Stimulated activated CD4-positive, alpha-beta T cell treated with anti-CD3 and anti-CD28 coated beads, Interleukin-1b, Interleukin-23, amount 100 ng/mL, for 24 hours (primary cell): ENCODE measurements at regions not wholly inside any gene's neighbourhood (a gene's known extent, or its start where the extent isn't known, plus 50 kb on each side); places are given as distances from the start of the nearest gene placed in this dataset.
"Not testable (repeated sequence)": the region's sequence is repeated elsewhere in the genome, so short reads cannot be mapped to it uniquely, and the experiment has no call there.

Experiments used
- DNase-seq, 4 experiments: peaks; one replicate each; pipeline ENCODE4 v3.0.0-alpha.2; 2020; ENCODE audit warnings: low read depth in 4 of 4, low spot score in 1 of 4

DNA sequence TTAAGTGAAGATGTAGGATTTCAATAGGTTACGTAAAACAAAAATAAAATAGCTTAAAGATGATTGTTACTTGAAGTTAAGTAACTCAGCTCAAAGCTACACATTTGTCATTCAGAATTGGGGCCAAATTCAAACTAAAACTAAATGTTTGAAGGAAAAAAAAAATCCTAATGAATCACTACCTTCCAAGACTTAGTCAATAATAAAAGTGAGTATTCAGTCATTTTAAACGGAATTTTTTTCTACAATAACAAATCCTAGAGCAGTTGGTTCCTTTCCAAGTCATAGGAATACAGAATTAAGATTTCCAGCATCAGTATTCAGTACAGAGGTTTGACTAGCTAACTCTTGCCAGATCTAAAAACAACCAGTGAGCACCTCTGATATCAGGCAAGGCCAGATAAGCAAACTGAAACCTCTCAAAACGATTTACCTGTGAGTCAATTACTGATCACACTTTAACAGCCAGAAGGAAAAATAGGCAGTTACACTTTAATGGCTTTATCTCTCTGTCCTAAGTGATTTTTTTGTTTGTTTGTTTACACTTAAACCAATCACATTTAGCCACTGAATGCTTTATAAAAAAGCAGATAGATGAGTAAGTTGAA, 669.8 kb upstream of the ANKRD30A start:
- DNase-seq, result no peak

DNA sequence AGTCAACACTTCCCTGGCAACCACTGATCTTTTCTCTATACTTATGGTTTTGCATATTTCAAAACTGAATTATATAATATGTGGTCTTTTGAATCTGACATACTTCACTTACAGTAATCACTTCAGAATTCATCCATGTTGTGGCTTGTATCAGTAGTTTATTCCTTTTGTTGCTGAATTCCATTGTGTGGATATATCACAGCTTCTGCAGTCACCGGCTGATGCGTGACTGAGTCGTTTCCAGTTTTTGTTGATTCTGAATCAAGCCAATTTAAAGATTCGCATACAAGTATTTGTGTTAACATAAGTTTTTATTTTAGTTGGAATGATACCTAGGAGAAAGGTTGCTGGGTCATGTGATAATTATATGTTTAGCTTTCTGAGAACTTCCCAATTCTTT, 672.5 kb upstream of the ANKRD30A start:
- no peak for DNase-seq

DNA sequence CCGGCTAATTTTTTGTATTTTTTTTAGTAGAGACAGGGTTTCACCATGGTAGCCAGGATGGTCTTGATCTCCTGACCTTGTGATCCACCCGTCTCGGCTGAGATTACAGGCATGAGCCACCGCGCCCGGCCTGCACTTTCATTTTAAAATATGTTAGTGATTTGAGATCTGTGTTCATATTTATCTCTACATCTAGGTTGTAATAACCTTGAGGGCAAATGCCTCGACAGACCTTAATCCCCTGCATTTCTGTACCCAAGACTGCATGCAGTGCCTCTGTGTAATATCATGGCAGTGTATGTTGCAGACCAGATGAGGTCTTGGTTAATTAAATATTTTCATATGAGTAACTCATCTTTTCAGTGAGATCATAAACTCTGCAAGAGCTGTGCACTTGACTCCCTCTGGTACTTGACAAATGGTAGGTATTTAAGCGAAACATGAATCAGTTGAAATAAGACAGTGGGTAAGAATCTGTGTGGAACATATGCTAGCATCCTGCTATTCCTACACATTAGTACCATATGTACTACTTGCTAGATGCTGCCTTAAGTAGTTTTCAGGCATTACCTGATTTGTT, 673.9 kb upstream of the ANKRD30A start:
- DNase-seq, result no peak

DNA sequence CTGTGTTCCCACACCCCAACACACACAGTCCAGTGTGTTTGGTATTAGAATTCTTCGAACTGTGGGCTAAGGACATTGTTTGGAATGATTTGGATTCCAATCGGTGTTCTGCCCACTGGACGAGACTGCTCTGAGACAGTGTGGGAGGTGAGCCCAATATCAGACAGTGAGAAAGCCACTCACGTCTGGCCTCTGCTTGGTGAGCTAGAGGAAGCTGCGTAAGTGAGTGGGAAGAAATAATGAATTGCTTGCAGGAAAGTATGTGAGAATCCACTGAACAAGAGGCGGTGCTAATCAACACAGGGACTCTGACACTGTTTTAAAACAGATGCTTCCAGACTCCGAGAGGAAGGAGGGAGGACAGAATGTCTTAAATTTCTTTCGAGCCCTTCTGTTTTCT, 675.0 kb upstream of the ANKRD30A start:
- no peak for DNase-seq

DNA sequence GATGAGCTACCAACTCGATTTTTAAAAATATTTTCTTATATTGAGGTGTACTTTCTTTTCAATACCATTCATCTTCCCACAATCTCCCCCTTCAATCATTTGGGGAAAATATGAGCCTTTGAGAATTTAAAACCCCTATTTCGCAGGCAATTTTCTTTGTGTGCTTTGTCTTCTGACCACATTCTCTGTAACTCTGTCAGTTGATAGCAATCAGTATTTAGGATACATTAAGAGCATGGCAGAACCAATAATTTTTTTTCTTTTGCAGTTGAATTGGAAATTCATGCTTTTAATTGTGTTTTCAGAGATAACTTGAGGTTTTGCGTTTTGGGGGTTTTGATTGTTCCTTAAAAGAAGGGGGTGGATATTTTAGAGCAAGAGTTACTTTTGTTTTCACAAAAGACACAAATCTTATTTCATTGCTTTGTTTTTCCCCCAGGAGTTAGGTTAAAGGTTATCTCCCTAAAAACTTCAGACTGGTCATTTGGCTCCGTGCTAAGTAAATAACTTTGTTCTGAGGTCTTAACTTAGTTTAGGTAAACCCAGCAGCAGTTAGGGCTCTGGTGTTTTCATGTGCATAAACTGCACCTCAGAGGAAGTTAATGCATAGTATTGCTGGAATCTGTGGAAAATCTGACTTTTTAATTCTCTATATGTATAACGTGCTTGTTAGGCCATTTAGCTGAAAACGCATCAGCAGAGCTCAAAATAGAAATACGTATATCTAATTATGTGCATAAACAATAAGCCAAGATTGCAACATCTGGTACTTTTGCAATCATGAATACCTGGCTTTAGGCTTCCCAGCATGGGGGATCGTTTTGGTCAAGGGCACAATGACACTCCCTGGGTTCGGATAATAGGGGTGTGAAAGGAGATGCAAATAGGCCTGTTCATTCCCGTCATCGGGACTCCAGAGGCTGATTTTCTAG, 676.4 kb upstream of the ANKRD30A start:
- DNase-seq, result no peak

DNA sequence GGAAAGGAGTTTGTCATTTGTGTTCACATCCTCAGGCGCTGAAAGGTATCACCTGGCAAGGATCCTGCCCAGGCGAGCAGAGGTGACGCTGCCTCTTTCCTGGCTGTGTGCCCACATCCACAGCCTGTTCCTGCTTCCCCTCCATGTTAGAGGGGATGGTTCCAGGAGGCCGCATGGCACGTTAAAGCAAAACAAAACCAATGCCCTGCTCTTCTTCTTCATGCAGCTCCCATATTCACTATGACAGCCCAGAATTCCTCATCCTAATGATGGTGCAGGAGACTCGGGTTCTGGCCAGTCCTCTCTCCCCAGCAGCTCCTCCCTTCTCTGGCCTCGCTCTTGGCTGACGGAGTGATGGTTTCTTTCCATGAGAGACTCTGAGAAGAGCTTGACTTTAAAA, 678.5 kb upstream of the ANKRD30A start:
- DNase-seq, result no peak

DNA sequence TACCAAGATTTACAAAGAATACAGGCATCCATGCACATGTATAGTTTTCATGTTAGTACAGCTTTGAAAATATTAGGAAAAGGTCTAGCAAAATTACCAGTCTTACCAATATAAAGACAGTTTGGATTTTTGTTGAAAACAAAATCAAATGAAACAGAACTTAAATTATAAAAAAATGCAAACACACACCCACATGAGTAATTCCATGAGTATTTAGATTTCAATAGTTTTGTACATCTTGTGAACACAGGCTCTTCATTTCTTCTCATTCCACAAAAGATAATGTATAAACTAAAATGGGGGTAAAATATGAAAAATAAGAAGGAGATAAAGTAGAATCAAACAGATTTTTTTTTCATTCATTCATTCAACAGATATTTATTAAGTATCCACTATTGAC, 682.2 kb upstream of the ANKRD30A start:
- no peak for DNase-seq

DNA sequence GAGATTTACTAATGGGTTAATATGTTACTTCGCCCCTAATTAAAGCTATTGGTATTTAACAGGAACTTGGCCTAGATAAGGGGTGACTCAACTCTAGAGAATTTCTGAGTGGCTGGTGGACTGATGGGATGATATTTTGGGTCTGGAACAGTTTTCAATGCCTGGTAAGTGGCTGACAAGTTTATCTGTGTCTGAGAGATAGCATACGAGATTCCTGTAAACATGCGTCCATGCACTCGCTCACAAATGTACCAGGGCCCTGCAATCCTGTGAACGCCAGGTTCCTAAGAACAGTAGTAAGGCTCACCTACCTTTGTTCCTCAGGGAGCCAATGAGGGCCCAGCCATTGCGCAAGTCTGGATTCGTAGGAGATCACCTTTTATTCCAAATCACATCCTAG, 683.8 kb upstream of the ANKRD30A start:
- DNase-seq, result no peak

DNA sequence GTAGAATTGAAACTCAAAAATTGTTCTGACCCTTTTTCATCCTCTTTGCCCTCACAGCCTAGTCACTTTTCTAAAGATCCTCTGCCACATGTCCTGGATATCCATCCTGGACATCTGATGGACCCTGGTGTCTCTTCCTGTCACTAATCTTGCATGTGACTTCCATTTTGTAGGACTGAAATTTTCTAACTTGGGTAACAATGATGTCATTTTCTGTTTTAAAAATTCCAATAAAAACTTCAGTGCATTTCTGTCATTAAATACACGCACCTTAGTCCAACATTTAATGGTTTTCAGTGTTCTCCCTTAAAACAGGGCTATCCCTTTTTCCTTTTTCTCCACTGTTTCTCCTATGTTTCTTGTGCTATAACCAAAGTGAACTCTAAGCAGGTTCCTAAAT, 684.9 kb upstream of the ANKRD30A start:
- DNase-seq, result no peak

DNA sequence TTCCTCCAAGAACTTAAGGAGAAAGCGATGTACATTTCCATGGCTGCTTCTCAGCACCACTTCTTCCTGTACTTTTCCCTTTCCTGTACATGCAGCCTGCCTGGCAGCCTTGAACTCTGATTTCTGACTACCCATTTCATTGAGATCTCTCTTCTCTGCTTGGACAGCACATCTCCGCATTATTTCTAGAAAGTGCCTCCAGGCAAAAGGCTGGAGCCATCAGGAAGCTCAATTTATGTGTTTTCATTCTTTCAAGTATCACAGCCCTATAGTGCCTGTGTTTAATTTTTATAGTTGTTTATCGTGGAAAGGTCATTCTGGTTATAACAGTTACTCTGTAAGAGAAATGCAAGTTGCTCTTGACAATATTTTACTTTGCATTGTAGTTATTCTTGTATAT, 688.0 kb upstream of the ANKRD30A start:
- DNase-seq, result no peak

DNA sequence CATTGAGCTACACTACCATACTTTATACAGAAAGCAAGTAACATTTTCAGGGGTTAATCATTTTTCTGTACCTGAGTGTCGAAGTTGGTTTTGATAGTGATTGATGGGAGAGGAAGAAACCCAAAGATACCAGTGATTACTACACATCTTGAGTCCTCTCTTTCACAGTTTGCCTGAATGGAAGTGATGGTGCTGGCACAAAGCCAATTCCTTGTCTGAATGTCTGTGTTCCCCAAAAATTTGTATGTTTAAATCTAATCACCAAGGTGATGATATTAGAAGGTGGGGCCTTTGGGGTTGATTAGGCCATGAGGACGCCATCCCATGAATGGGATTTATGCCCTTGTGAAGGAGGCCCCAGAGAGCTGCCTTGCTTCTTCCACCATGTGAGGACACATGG, 696.9 kb upstream of the ANKRD30A start:
- no peak for DNase-seq

DNA sequence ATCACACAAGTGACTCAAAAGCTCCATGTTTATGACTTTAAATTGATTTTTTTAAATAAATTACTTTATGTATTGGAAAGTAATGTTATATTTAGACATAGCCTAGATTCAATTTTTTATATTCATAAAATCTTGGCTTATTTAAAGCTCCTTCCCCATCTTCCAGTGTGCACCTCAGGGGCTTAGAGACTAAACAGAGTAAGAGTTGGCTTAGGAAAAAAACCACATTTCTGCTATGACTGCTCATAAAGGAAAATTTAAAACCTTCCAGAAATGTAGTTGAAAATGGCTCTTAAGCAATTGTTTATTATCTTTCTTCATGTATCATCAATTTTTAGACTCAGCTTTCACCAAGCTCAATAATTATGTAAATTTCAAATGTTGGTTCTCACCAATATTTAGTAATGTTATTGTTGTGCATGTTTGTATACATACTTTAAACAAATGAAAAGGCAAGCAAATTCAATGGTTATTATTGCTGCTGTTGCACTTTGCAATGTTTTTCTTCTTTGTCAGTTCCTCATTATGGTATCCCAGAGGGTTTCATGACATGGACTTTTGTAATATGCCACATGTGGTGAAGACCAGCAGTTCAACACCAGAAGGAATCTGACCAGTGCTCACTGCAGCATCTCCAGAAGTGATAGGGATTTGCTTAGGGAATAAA, 700.1 kb upstream of the ANKRD30A start:
- no peak for DNase-seq

DNA sequence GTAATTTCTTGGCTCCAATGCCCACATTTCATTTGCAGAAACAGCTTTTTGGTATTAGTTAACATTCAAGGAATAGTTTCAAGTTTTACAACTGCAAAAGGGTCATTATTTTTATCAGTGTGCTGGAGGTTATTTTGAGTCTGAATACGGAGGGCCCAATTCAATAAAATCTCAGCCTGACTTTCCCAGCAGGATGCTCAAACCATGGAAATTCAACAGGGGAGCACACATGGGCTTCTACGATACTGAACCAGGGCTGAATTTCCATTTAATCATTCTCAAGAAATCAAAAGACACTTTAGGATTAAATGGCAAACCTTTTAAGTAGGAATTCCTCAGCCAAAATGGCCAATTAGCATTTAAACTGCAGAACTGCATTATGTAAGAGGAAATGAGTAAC, 700.9 kb upstream of the ANKRD30A start:
- DNase-seq, result no peak

DNA sequence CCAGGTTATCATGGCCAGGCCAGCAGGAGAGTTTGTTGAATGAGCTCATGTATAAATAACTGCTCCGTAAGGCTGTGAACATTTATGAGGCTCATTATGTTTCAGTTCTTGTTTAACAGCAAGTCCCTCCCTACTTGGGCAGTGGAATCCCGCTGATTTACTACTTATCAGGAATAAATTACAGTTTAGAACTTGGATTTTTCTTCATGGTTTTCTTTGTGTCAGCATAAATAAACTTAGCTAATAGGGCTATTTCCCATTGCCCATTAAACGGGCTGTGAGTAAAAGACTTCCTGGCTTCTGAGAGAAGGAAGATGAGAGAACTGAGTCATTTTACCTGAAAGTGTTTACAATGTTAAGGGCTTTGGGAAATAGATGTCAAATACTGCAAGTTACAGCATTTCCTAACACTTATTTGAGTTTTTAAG, 701.6 kb upstream of the ANKRD30A start:
- no peak for DNase-seq

DNA sequence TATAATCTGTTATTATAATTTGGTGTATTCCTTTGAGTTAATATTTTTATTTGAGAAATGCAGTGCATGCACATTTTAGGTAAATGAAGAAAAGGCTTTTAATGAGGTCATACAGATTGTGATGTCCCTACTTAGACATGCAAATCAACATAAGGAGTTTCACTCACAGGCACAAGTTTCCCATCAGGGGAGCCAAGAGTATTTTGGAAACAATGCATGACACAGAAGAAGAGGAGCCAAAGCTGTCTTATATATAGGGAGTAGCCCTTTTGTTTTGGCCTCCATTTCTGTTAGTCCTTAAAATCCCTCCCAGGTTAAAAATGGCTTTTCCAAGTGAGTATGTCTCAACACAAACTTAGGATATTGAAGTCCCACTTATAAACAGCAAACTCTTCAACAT, 703.4 kb upstream of the ANKRD30A start:
- no peak for DNase-seq

DNA sequence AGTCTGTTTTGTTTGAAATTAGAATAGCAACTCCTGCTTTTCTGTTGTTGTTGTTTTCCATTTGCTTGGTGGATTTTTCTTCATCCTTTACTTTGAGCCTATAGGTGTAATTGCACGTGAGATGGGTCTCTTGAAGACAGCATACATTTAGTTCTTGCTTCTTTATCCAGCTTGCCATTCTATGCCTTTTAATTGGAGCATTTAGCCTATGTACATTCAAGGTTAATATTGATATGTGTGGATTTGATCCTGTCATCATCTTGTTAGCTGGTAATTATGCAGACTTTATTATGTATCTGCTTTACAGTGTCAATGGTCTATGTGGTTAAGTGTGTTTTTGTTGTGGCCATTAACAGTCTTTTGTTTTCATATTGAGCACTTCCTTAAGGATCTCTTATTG, 708.9 kb upstream of the ANKRD30A start:
- DNase-seq, result no peak

DNA sequence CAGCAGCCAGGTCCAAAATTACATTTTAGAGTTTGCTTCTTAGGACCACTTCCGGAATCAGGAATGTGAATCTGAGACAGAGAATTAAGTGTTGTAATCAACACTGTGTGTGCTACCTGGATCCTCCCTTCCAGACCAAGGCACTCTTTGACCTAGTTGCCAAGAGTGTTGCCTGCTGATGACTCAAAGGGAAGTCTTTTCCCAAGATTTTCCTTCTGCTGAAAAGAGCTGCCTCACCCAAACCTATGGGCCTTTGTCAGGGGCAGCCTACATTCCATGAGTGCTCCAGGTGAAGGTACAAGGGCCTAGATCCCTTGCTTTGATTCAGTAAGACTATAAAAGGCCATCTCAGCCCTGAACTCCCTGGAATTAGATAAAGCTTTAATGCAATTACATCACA, 712.5 kb upstream of the ANKRD30A start:
- no peak for DNase-seq

DNA sequence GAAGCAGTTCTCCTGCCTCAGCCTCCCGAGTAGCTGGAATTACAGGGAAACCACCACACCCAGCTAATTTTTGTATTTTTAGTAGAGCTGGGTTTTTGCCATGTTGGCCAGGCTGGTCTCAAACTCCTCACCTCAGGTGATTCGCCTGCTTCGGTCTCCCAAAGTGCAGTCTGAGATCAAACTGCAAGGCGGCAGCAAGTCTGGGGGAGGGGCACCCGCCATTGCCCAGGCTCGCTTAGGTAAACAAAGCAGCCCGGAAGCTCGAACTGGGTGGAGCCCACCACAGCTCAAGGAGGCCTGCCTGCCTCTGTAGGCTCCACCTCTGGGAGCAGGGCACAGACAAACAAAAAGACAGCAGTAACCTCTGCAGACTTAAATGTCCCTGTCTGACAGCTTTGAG, 725.2 kb upstream of the ANKRD30A start:
- not testable (repeated sequence) for DNase-seq

DNA sequence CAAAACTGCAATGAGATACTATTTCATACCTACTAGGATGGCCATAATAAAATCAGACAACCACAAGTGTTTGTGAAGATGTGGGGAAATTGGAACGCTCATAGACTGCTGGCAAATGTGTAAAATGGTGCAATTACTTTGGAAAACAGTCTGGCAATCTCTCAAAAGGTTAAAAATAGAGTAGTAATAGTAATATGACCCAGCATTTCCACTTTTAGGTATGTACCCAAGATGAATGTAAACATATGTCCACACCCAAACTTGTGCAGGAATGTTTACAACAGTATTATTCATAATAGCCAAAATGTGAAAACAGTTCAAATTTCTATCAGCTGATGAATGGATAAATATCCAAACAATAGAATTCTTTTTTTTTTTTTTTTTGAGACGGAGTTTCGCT, 731.6 kb upstream of the ANKRD30A start:
- no peak for DNase-seq

DNA sequence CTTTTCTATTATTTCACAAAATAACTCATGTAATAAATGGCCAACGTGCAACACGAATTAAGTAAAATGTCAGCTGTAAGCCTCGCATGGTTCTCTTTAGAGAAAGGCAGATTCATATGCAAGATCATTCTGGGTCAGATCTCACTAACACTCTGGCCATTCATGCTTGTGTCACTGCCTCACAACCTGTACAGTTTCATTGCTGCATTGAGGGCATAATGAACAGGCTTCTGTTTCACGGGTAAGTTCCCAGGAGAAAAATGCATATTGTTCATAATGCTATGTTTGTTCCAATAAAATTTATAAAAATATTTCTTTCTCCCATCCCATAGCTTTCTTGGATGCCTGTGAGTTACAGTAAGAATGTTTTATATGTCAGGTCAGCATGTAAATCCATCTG, 734.0 kb upstream of the ANKRD30A start:
- no peak for DNase-seq

DNA sequence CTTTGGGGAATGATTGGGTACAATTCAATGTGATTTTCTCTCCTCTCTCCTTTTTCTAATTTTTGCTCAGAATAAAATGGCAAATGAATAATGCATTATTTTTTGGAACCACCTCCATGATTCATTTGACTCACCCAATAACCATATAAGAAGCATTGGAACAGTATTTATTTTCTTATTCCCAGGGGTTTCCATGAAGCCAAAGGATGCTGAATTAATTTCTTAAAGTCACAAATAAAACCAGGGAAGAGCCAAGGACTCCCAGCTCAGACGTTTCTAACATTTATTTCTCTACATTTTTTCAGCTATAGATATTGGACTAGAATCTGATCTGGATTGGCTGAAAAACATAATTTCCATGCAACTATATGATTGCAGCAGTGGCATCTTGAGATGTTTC, 735.2 kb upstream of the ANKRD30A start:
- no peak for DNase-seq

DNA sequence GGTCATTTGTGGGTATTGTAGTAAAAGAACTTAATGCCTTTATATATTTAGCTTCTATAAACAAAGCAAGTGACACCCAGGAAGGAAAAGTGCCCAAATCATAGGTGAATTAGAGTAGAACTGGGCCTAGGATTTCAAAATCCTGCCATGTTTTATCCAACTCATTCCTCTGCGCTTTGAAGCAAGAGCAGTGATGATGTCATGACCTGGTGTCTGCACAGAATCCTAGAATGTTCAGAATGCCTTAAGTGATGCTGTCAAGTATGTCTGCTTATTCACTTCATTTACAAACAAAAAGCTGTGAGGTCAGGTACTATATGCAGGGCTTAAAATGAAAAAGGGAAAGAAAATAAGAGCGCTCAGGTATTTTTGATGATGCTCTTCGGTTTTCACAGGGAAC, 737.2 kb upstream of the ANKRD30A start:
- DNase-seq, result no peak
